ENCODE measurements at regions not wholly inside any gene's neighbourhood (a gene's known extent, or its start where the extent isn't known, plus 50 kb on each side); places are given as distances from the start of the nearest gene placed in this dataset.
"Not testable (repeated sequence)": the region's sequence is repeated elsewhere in the genome, so short reads cannot be mapped to it uniquely, and the experiment has no call there.

DNA sequence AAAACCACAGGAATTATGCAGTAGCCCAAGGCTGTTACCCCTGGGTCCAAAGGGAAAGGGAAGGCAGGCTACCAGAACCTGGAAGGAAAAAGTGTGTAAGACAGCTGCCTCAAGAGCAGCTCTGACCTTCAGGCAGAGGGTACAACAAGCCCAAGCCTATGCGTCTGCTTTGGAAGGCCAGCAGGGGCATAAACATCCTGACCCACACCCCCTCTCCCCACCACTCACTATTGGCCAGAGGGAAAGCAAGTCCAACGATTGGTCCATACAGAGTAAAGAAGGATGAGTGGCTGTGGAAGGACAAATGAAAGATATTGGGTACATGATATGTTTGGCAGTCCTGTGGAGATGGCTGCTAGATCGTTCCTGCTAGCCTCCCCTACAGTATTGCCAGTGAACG lies 227.6 kb upstream of the HNRNPA3 start:
- Mint-ChIP-seq H3K27ac (no peak overlapping the region), H3K4me3 (no peak overlapping the region), H3K9me3 (no peaks in the 10 kb centered on the region), H3K27me3 (peaks cover 28% of the 10 kb centered on the region), H3K4me1 (no peaks in the 10 kb centered on the region), H3K36me3 (no peaks in the 10 kb centered on the region)
- ATAC-seq, result no peak

DNA sequence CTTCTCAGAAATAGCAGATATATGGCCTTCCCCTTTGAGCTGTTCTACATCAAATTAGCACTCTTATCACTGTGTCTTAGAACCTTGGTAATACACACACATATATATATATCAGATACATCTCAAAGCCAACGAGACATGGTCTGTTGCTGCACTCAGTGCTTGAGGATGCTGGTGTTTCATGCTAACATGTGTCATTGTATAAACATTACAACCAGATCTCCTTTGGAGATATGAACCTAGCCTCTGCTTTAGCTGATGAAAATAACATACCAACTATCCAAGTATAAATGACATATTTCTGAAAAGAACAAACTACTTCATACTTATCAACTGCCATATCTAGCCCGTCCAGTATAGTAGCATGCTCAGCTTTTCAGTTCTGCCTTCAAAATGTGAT lies 226.7 kb upstream of the HNRNPA3 start:
- no peaks in the 10 kb centered on the region for H3K9me3 Mint-ChIP-seq
- no peak overlapping the region for H3K27ac Mint-ChIP-seq
- H3K4me3 Mint-ChIP-seq, result no peak overlapping the region
- ATAC-seq, result no peak
- no peaks in the 10 kb centered on the region for H3K4me1 Mint-ChIP-seq
- H3K27me3 Mint-ChIP-seq, result peaks cover 30% of the 10 kb centered on the region
- no peaks in the 10 kb centered on the region for H3K36me3 Mint-ChIP-seq

DNA sequence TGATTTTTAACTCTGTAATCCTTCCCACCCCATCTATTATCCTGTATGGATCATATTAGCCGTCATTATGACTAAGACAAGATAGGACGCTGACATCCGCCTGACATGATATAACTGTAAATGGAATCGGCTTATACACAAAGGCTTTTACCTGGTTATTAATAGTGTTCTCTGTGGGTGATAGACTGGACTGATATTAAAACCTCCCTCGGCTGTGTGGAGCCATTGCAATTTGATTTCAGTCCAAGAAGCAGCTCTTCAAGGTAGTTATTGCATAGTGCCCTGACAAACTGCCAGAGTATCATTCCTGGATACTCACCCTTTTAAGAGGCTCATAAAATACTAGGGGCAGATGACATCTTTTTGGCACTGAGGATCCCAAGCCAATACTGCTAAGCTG lies 226.1 kb upstream of the HNRNPA3 start:
- no peaks in the 10 kb centered on the region for H3K4me1 Mint-ChIP-seq

DNA sequence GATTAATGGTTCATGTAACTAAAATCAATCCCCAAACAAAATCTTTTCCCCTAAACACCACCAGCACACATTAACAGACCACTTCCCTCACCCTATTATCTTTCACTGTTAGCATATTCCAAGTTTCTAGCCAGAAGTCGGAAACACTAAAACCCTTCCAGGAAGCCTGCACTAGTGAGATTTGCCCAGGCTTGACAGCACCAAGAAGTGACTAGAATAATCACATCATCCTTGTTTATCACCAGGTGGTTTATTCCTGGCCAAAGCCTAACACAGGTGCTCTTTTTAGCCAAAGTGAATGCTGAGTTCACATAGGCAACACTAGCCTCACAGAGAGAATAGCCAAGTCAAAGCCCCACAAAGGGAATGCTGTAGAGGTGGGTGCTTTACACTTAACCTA lies 221.2 kb upstream of the HNRNPA3 start:
- Mint-ChIP-seq H3K4me3 (no peak overlapping the region), H3K36me3 (no peaks in the 10 kb centered on the region), H3K27ac (no peak overlapping the region), H3K4me1 (no peaks in the 10 kb centered on the region), H3K9me3 (no peaks in the 10 kb centered on the region), H3K27me3 (peaks cover 19% of the 10 kb centered on the region)
- no peak for ATAC-seq

More for the DNA sequence above, 226.1 kb upstream of the HNRNPA3 start:
- peaks cover 36% of the 10 kb centered on the region for H3K27me3 Mint-ChIP-seq
- no peaks in the 10 kb centered on the region for H3K9me3 Mint-ChIP-seq
- H3K27ac Mint-ChIP-seq, result no peak overlapping the region
- no peaks in the 10 kb centered on the region for H3K36me3 Mint-ChIP-seq
- ATAC-seq, result no peak
- no peak overlapping the region for H3K4me3 Mint-ChIP-seq

- Mint-ChIP-seq H3K36me3 (no peaks in the 10 kb centered on the region), H3K4me3 (no peak overlapping the region), H3K27ac (peak overlapping the region; percentile 2), H3K27me3 (no peaks in the 10 kb centered on the region), H3K9me3 (no peaks in the 10 kb centered on the region), H3K4me1 (peaks cover 6% of the 10 kb centered on the region)
- ATAC-seq, result peak; percentile 75
These were observed 215.4 kb upstream of the HNRNPA3 start for GRCh38 chr2:176997074-176997791.

DNA sequence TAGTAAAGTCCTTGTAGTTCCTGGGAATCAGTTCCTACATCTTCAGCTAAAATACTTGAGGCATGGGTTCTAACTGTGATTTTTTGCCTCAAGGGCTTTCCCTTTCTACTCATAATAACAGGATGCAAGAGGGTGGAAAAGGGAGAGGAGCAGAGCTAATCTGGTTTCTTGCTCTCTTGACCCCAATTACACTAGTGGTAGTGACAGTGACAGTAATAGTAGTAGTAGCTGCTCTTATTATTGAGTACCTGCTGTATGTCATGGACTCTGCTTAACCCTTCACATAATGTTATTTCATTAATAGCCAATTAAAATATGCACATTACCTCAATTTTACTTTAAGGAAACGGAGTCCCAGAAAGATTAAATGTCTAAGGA lies 214.8 kb upstream of the HNRNPA3 start:
- no peak for ATAC-seq

GRCh38 chr2:176999301-176999700 lies 213.3 kb upstream of the HNRNPA3 start:
- peak; percentile 50 for ATAC-seq
- H3K27me3 Mint-ChIP-seq, result no peaks in the 10 kb centered on the region
- H3K4me3 Mint-ChIP-seq, result no peak overlapping the region
- H3K36me3 Mint-ChIP-seq, result no peaks in the 10 kb centered on the region
- peaks cover 6% of the 10 kb centered on the region for H3K4me1 Mint-ChIP-seq
- H3K9me3 Mint-ChIP-seq, result no peaks in the 10 kb centered on the region
- H3K27ac Mint-ChIP-seq, result no peak overlapping the region

More for the DNA sequence above, 214.8 kb upstream of the HNRNPA3 start:
- Mint-ChIP-seq H3K4me3 (no peak overlapping the region), H3K9me3 (no peaks in the 10 kb centered on the region), H3K4me1 (peaks cover 6% of the 10 kb centered on the region), H3K27ac (no peak overlapping the region), H3K36me3 (no peaks in the 10 kb centered on the region), H3K27me3 (no peaks in the 10 kb centered on the region)

- Mint-ChIP-seq H3K4me3 (no peak overlapping the region), H3K4me1 (peaks cover 6% of the 10 kb centered on the region), H3K27ac (no peak overlapping the region), H3K27me3 (no peaks in the 10 kb centered on the region), H3K9me3 (no peaks in the 10 kb centered on the region), H3K36me3 (no peaks in the 10 kb centered on the region)
- ATAC-seq, result no peak
These were observed 212.4 kb upstream of the HNRNPA3 start for GRCh38 chr2:177000061-177000714.

DNA sequence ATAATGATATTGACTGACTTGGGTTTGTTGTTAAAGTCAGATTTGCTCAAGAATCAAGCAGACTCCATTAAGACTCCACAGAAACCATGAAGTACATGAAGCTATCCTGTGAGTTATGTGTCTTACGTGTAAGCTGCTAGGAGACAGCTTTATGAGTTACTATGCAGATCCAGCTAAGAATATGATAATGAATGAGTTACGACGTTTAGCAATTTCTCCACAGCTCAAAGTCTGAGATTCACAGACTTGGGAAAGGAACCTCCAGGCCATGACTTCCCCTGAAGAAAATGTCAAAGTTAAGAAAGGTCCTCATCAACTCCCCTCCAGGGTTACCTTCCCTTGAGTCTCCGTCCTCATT lies 211.9 kb upstream of the HNRNPA3 start:
- no peaks in the 10 kb centered on the region for H3K9me3 Mint-ChIP-seq
- H3K27me3 Mint-ChIP-seq, result no peaks in the 10 kb centered on the region
- no peak for ATAC-seq
- no peaks in the 10 kb centered on the region for H3K36me3 Mint-ChIP-seq
- H3K4me3 Mint-ChIP-seq, result no peak overlapping the region
- peaks cover 6% of the 10 kb centered on the region for H3K4me1 Mint-ChIP-seq
- no peak overlapping the region for H3K27ac Mint-ChIP-seq

DNA sequence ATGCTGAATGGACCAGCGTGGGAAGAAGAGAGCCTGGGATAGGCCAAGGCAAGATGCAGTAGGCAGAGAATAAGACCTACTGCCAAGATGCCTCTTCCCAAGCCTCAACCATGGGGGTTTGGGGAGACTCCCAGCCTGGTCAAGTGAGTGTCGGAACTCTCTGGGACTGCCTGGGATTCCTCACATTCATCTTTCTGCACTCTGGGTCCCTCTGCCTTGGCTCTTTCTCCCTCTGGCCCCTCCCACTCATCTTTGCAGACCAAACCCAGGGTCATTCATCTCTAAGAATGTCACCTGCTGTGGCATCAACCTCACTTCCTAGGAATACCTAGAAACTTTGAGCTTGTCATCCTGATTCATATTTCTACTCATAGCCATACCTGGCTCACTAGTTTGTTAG lies 211.3 kb upstream of the HNRNPA3 start:
- Mint-ChIP-seq H3K9me3 (no peaks in the 10 kb centered on the region), H3K27me3 (no peaks in the 10 kb centered on the region), H3K4me3 (no peak overlapping the region), H3K27ac (no peak overlapping the region), H3K4me1 (peaks cover 6% of the 10 kb centered on the region), H3K36me3 (no peaks in the 10 kb centered on the region)
- ATAC-seq, result no peak

GRCh38 chr2:177002983-177003382 lies 209.6 kb upstream of the HNRNPA3 start:
- Mint-ChIP-seq H3K36me3 (no peaks in the 10 kb centered on the region), H3K27ac (no peak overlapping the region), H3K4me3 (no peak overlapping the region), H3K4me1 (no peaks in the 10 kb centered on the region), H3K27me3 (peaks cover 9% of the 10 kb centered on the region), H3K9me3 (no peaks in the 10 kb centered on the region)
- ATAC-seq, result no peak

DNA sequence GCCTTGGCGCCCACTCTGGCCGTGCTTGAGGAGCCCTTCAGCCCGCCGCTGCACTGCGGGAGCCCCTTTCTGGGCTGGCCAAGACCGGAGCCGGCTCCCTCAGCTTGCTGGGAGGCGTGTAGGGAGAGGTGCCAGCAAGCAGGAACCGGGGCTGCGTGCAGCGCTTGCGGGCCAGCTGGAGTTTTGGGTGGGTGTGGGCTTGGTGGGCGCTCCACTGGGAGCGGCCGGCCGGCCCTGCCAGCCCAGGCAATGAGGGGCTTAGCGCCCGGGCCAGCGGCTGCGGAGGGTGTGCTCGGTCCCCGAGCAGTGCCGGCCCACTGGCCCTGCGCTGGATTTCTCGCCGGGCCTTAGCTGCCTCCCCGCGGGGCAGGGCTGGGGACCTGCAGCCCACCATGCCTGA lies 204.9 kb upstream of the HNRNPA3 start:
- H3K36me3 Mint-ChIP-seq, H3K27me3 Mint-ChIP-seq, H3K4me3 Mint-ChIP-seq, H3K9me3 Mint-ChIP-seq, H3K27ac Mint-ChIP-seq, H3K4me1 Mint-ChIP-seq, ATAC-seq: not testable (repeated sequence)

DNA sequence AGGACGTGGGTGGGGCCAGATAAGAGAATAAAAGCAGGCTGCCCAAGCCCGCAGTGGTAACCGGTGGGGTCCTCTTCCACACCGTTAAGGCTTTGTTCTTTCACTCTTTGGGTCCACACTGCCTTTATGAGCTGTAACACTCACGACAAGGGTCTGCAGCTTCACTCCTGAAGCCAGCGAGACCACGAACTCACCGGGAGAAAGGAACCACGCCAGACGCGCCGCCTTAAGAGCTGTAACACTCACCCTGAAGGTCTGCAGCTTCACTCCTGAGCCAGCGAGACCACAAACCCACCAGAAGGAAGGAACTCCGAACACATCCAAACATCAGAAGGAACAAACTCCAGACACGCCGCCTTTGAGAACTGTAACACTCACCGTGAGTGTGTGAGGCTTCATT lies 203.9 kb upstream of the HNRNPA3 start:
- H3K27me3 Mint-ChIP-seq, H3K9me3 Mint-ChIP-seq, H3K4me1 Mint-ChIP-seq, H3K27ac Mint-ChIP-seq, ATAC-seq, H3K4me3 Mint-ChIP-seq, H3K36me3 Mint-ChIP-seq: not testable (repeated sequence)

DNA sequence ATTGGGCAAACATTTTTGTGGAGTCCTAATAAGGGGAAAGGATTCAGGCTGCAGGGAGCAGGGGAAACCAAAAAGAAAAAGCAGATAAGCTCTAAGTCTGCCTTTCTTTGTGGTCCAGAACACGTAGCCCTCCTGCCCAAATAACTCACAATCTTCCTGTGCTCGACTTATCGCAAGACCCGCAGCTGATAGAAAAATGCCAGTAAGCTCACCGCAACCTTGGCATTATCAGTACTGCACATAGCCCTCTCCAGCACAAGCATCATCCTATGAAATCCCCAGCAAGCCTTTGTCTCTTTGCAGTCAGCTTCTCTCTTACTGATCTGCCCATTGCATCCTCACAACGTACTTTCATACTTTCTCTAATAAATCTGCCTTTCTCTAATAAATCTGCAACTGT lies 202.4 kb upstream of the HNRNPA3 start:
- no peaks in the 10 kb centered on the region for H3K36me3 Mint-ChIP-seq
- H3K9me3 Mint-ChIP-seq, result no peaks in the 10 kb centered on the region
- no peak overlapping the region for H3K4me3 Mint-ChIP-seq
- H3K27me3 Mint-ChIP-seq, result peaks cover 9% of the 10 kb centered on the region
- H3K4me1 Mint-ChIP-seq, result no peaks in the 10 kb centered on the region
- no peak overlapping the region for H3K27ac Mint-ChIP-seq
- ATAC-seq, result no peak

DNA sequence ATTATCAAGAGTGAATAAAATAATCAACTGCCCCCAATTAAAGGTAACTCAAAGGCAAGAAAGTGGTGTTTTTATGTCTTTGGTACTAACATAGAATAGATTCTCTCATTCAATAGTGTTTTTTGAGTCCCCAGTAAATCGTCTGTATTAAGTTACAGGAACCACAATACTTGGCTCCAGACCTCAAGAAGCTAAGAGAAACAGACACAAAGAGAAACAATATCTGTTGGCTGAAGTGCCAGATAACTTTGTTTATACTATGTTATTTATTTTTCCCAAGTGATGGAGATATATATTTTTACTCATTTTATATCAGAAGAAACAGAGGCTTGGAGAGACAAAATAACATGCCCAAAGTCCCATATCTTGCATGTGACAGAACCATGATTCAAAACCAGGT lies 201.7 kb upstream of the HNRNPA3 start:
- Mint-ChIP-seq H3K27ac (no peak overlapping the region), H3K4me1 (no peaks in the 10 kb centered on the region), H3K36me3 (no peaks in the 10 kb centered on the region), H3K27me3 (peaks cover 9% of the 10 kb centered on the region), H3K9me3 (no peaks in the 10 kb centered on the region), H3K4me3 (no peak overlapping the region)
- no peak for ATAC-seq

DNA sequence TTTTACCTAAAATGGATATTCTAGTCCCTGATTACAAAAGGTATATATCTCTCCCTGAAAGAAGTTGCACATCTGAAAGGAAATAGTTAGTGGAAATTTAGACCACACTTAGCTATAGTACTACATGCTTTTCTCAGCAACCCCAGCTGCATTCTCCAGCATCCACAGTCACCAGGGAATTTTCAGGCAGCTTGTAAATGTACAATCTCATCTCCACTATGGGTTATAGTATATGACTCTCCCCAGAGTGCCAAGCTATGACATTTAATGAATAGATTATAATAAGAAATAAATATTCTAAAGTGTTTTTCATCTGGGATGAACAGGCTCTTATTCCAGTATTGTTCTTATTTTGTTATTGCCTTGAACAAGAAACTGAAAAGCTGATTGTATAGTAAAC lies 197.6 kb upstream of the HNRNPA3 start:
- Mint-ChIP-seq H3K27ac (no peak overlapping the region), H3K4me1 (no peaks in the 10 kb centered on the region), H3K36me3 (no peaks in the 10 kb centered on the region), H3K27me3 (no peaks in the 10 kb centered on the region), H3K9me3 (no peaks in the 10 kb centered on the region), H3K4me3 (no peak overlapping the region)
- no peak for ATAC-seq
